GM12873 (cell line): ENCODE measurements at regions not wholly inside any gene's neighbourhood (a gene's known extent, or its start where the extent isn't known, plus 50 kb on each side); places are given as distances from the start of the nearest gene placed in this dataset.

Experiments used
- TF ChIP-seq, protein P1 (sequence below): IDR thresholded peaks from 2 replicates; pipeline ENCODE4 v1.5.1; 2012; ENCODE audit warnings: low read depth, mild to moderate bottlenecking, moderate library complexity, low read length, control low read depth; ENCODE audit not compliant: insufficient read depth; ENCODE audit errors: missing control alignments

DNA sequence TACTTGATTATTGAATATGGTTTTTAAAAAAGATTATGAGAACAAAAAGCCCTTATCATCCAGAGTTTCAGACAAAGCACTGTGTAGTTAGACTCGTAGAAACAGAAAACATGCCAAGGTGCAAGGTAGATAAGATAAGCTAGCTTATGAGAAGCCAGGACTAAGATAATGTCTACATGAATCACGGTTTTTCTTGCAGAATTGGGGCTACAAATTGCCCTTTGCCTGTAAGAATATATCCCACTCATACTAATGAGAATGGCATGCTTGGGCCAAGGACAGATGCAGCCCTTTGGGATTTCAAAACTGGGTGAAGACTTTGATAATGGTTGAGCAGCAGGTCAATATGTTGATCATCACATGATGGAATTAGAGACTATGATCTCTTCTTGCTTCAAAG, 165.3 kb upstream of the PREP start:
- TF ChIP-seq, protein P1, sequence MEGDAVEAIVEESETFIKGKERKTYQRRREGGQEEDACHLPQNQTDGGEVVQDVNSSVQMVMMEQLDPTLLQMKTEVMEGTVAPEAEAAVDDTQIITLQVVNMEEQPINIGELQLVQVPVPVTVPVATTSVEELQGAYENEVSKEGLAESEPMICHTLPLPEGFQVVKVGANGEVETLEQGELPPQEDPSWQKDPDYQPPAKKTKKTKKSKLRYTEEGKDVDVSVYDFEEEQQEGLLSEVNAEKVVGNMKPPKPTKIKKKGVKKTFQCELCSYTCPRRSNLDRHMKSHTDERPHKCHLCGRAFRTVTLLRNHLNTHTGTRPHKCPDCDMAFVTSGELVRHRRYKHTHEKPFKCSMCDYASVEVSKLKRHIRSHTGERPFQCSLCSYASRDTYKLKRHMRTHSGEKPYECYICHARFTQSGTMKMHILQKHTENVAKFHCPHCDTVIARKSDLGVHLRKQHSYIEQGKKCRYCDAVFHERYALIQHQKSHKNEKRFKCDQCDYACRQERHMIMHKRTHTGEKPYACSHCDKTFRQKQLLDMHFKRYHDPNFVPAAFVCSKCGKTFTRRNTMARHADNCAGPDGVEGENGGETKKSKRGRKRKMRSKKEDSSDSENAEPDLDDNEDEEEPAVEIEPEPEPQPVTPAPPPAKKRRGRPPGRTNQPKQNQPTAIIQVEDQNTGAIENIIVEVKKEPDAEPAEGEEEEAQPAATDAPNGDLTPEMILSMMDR, result no peak

DNA sequence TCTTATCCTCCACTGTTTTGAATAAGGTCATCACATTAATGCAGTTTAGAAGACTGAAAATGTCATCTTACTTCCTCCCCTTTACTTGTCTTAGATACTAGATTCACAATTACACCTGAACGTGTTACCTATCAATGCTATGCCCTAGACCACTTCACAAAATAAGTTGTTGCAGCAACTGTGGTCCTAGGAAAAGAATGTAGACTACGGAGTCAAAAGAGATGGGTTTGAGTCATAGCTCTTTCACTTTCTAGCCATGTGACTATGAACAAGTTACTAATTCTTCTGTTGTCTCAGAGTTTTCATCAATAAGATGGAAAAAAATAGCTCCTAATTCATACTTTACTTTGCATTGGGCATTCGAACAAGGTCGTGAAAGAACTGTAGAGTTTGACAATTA, 164.3 kb upstream of the PREP start:
- TF ChIP-seq, protein P1, result no peak

DNA sequence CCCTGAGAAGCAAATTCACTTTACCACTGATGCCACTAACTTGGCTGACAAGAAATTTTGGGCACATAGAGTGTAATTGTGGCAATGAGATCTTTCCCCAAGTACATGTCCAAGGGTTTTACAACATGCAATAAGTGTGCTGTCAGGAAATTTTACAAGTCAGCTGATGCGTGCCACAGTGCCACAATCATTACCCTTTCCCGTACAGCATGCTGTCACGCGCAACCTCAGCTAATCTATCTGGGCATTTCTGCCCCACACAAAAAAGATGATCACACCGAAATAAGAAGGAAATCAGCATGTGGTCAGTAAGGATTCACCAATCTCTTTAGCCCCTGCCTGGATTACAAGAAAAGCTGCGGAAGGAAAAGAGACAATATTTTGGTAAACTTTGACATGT, 163.6 kb upstream of the PREP start:
- TF ChIP-seq, protein P1, result no peak

DNA sequence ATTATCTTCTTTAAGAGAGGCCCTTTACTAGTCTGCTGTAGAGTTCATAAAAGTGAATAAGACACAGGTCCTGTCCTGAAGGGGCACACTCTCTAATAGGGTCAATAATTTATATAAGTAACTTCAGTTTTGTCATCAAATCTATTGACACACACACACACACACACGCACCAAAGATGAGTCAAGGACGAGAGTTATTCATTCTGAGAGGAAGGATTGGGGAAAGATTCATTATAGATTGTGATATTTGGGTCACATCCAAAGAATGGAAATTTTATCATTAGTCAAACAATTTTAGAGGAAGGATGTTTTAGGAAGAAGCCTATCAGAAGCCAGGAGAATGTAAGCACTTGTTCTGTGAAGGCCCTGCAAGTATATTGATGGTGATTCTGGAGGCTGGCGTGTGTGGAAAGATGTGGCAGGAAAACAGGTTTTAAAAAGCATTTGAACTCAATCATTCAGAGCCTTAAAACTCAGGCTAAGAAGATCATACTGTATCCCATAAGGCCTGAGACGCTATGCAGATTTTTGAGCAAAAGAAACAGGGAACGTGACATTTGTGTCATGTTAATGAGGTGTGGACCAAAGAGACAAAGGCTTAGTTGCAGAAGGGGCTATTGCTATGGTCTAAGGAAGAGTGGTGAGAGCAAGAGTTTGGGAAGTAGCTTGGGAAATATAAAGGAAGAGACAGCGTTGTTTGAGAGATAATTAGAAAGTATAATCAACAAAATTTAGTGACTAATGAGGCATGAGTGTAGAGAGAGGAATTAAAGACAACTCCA, 161.4 kb upstream of the PREP start:
- TF ChIP-seq, protein P1, result no peak

DNA sequence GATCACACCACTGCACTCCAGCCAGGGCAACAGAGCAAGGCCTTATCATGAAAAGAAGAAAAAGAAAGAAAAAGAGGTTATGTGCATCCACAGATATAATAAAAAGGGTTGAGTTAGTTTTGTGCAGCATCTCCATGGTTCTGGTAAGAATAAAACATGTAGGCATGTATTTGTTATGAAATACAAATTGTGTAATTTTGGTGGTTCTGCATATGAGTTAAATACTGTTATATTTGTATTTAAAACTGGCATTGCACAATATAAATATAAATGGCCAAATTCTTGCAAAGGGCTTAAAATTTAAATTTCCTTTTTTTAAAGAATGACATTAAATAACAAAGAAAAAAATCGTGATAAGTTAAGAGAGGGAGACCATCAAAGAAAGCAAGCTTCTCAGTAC, 159.1 kb upstream of the PREP start:
- TF ChIP-seq, protein P1, result no peak

- TF ChIP-seq, protein P1, result no peak
These were observed 158.6 kb upstream of the PREP start for GRCh38 chr6:105561486-105561885.

GRCh38 chr6:105560611-105561066, 157.8 kb upstream of the PREP start:
- TF ChIP-seq, protein P1, result no peak

- TF ChIP-seq, protein P1, result no peak
These were observed 154.4 kb upstream of the PREP start for GRCh38 chr6:105557291-105557690.
